ENCODE measurements at regions not wholly inside any gene's neighbourhood (a gene's known extent, or its start where the extent isn't known, plus 50 kb on each side); places are given as distances from the start of the nearest gene placed in this dataset.

DNA sequence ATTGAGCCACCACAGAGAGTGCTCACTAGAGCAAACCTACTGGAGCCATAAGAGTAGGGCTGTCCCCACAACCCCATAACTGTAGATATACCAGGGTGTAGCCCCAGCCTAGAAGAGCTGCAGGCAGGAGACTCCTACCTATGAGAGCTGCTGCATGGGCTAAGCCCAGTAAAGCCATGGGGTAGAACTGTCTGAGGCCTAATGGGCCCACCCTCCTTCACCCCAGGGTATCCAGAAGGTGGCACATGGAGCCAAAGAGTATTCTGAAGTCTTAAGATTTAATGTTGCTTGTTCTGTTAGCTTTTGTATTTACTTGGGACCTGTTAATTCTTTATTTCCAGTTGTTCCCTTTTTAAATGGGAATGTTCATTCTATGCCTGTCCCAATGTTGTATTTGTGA lies 1193.7 kb upstream of the ADGRL2 start:
- TF ChIP-seq, protein P1, sequence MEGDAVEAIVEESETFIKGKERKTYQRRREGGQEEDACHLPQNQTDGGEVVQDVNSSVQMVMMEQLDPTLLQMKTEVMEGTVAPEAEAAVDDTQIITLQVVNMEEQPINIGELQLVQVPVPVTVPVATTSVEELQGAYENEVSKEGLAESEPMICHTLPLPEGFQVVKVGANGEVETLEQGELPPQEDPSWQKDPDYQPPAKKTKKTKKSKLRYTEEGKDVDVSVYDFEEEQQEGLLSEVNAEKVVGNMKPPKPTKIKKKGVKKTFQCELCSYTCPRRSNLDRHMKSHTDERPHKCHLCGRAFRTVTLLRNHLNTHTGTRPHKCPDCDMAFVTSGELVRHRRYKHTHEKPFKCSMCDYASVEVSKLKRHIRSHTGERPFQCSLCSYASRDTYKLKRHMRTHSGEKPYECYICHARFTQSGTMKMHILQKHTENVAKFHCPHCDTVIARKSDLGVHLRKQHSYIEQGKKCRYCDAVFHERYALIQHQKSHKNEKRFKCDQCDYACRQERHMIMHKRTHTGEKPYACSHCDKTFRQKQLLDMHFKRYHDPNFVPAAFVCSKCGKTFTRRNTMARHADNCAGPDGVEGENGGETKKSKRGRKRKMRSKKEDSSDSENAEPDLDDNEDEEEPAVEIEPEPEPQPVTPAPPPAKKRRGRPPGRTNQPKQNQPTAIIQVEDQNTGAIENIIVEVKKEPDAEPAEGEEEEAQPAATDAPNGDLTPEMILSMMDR (IDR thresholded peaks at IDR 0.05 in 4 of 5, conservative IDR thresholded peaks at IDR 0.05 in 1 of 5), result no peak
- TF ChIP-seq POLR2A (IDR thresholded peaks at IDR 0.05), result no peak
